Stimulated activated memory B cell treated with anti-CD40 and anti-IgM and Interleukin-4, amounts not matched to agents 10 μg/mL and 1 μg/mL and 100 μg/mL, for 72 hours (primary cell): ENCODE measurements at regions not wholly inside any gene's neighbourhood (a gene's known extent, or its start where the extent isn't known, plus 50 kb on each side); places are given as distances from the start of the nearest gene placed in this dataset.
"Not testable (repeated sequence)": the region's sequence is repeated elsewhere in the genome, so short reads cannot be mapped to it uniquely, and the experiment has no call there.

ENCODE experiments used
- ATAC-seq: fragments of 150-1000 bp; cut with Tn5 transposase; 2 replicates; pipeline ENCODE4 v1.10.0; 2021
- H3K27ac Mint-ChIP-seq: one replicate; pipeline ENCODE4 v1.8.0; 2022; ENCODE audit warnings: mild to moderate bottlenecking, mixed read lengths
- H3K27me3 Mint-ChIP-seq: one replicate; pipeline ENCODE4 v1.8.0; 2022; ENCODE audit warnings: mixed read lengths
- H3K36me3 Mint-ChIP-seq: one replicate; pipeline ENCODE4 v1.8.0; 2022; ENCODE audit warnings: mixed read lengths
- H3K4me1 Mint-ChIP-seq: one replicate; pipeline ENCODE4 v1.8.0; 2022; ENCODE audit warnings: mixed read lengths
- H3K4me3 Mint-ChIP-seq: one replicate; pipeline ENCODE4 v1.8.0; 2022; ENCODE audit warnings: mild to moderate bottlenecking, moderate library complexity, mixed read lengths
- H3K9me3 Mint-ChIP-seq: one replicate; pipeline ENCODE4 v1.8.0; 2022; ENCODE audit warnings: mixed read lengths

GRCh38 chr6:168182908-168183612 is 104.0 kb upstream of the FRMD1 start:
- Mint-ChIP-seq H3K9me3 (peaks cover 5% of the 10 kb centered on the region), H3K27ac (no peak overlapping the region), H3K36me3 (no peaks in the 10 kb centered on the region), H3K4me3 (no peak overlapping the region), H3K27me3 (peaks cover 23% of the 10 kb centered on the region), H3K4me1 (no peaks in the 10 kb centered on the region)
- no peak for ATAC-seq

- no peaks in the 10 kb centered on the region for H3K4me1 Mint-ChIP-seq
- H3K9me3 Mint-ChIP-seq: peaks cover 5% of the 10 kb centered on the region
- ATAC-seq: no peak
- peaks cover 23% of the 10 kb centered on the region for H3K27me3 Mint-ChIP-seq
- H3K4me3 Mint-ChIP-seq: no peak overlapping the region
- H3K27ac Mint-ChIP-seq: no peak overlapping the region
- no peaks in the 10 kb centered on the region for H3K36me3 Mint-ChIP-seq
Measured at GRCh38 chr6:168182366-168182765, 103.4 kb upstream of the FRMD1 start.

DNA sequence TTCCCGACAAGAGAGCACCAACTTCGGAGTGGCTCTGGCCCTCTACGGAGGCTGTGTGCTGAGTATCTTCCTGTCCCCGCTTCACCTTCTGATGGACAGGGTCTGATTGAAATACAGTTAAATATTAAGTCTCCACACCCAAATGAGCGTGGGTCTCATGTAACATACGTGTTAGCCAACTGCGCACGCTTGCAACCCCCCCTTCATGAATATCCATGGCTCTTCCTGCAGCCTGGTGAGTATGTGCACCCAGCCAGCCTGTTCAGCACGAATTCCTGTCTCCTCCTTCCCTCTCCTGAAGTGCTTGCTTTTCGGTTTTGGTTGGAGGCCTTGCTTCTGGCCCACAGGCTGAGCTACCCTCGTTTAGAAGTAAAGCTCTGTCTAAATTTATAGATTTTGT is 102.9 kb upstream of the FRMD1 start:
- ATAC-seq: no peak
- Mint-ChIP-seq H3K27ac (no peak overlapping the region), H3K36me3 (no peaks in the 10 kb centered on the region), H3K27me3 (peaks cover 23% of the 10 kb centered on the region), H3K4me3 (no peak overlapping the region), H3K9me3 (peaks cover 1% of the 10 kb centered on the region), H3K4me1 (no peaks in the 10 kb centered on the region)

DNA sequence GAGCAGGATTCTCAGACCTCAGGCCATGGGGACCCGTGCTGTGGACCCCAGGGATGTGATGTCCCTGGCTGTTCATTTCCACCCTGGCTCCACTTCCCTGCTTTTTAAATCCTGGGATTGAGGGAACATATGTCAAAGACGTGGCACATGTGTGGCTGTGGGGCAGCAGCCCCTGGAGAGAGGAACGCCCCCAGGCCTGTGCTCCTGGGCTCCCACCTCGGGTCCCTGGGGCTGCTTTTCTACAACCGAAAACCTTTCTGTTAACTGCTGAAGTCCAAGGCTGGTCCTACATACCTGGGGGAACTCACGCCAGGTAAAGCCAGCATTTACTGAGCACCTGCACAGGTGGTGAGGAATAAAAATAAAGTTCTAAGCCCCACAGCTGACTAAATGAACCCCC is 102.3 kb upstream of the FRMD1 start:
- no peak overlapping the region for H3K4me3 Mint-ChIP-seq

GRCh38 chr6:168180548-168181011 is 101.6 kb upstream of the FRMD1 start:
- peaks cover 23% of the 10 kb centered on the region for H3K27me3 Mint-ChIP-seq
- ATAC-seq: no peak
- H3K36me3 Mint-ChIP-seq: no peaks in the 10 kb centered on the region
- no peaks in the 10 kb centered on the region for H3K9me3 Mint-ChIP-seq
- H3K4me1 Mint-ChIP-seq: no peaks in the 10 kb centered on the region
- H3K27ac Mint-ChIP-seq: no peak overlapping the region
- H3K4me3 Mint-ChIP-seq: no peak overlapping the region

More for the DNA sequence above, 102.3 kb upstream of the FRMD1 start:
- H3K9me3 Mint-ChIP-seq: no peaks in the 10 kb centered on the region
- no peak for ATAC-seq
- H3K27ac Mint-ChIP-seq: no peak overlapping the region
- peaks cover 23% of the 10 kb centered on the region for H3K27me3 Mint-ChIP-seq
- H3K4me1 Mint-ChIP-seq: no peaks in the 10 kb centered on the region
- H3K36me3 Mint-ChIP-seq: no peaks in the 10 kb centered on the region

DNA sequence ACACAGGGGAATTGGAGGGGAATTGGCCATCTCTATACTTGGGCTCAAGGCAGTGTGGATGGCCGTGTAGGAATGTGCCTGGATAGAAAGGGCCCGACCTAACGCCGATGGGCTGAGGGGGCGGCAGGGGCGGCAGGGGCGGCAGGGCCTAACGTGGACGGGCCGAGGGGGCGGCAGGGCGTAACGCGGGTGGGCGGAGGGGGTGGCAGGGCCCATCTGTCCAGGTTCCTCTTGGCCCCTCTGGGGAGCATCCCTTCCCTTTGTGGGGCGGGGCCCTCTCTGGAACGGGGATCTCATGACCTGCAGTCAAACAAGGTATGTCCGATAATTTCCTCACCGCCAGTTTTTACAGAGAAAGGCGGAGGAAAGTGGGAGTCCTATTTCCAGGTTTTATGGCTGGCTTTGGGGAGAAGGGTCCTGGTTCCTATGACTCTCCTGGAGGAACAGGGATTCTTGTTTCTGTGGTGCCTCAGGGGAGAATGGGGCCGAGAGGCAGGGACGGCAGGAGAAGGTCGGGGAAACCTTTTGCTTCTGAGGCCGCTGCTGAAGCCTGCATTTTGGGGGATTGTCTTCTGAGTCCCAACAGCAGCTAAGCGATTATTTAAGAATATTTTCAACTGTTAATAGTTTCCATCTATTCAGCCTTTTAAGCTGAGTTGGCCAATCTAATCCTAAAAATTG is 100.8 kb upstream of the FRMD1 start:
- H3K27me3 Mint-ChIP-seq: peaks cover 23% of the 10 kb centered on the region
- ATAC-seq: peak; percentile 24
- H3K9me3 Mint-ChIP-seq: no peaks in the 10 kb centered on the region
- H3K36me3 Mint-ChIP-seq: no peaks in the 10 kb centered on the region
- H3K4me3 Mint-ChIP-seq: no peak overlapping the region
- no peaks in the 10 kb centered on the region for H3K4me1 Mint-ChIP-seq
- H3K27ac Mint-ChIP-seq: no peak overlapping the region

DNA sequence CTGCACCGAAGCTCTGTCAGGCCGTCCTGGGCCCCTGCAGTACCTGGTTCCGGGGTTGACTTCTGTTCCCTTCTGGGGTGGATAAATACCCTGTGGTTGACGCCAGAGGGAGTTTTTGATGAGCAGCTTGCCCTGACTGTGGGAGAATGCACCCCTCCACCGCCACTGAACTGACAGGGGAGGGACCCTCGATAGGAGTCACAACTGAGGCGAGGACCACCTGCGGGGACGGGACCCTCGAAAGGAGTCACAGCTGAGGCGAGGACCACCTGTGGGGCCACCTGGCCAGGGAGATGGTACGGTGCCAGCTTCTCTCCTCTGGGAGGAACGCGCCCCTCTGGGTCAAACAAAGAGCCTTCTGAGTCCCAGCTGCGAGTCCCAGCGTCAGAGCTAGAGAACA is 100.1 kb upstream of the FRMD1 start:
- no peak overlapping the region for H3K4me3 Mint-ChIP-seq

DNA sequence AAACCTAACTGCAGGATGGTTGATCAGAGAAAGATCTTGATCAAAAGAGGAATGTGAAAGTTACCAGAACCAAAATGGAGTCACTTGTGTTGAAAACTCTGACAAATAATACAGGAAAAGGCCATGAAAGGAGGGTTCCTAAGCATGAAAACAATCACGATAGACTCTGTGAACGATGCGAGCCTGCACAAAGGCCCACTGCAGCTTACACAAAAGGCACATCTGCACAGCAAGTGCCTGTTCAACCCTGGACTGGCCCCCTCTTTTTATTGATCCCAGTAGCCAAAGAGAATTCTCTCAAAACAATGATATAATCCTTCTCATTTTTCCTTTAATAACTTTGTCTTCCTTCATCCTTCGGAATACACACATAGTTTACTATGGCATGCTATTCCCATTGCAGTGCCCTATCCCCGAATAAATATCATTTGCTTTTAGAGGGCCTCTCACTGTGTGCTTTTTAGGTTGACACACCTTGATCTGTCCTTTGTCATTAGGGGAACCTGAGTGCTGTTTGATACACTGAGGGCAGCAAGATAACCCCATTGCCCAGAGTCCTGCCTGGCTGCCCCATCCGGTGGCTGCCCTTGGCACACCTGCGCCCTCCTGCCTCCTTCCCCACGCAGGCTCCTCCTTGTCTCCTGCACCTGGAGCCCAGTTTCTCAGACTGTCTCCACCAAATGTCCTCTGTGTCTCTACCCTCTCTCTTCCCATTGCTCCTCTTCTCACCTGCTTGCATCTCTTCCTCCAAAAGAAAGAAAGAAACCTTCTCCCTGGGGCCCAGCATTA is 98.3 kb upstream of the FRMD1 start:
- H3K27me3 Mint-ChIP-seq: peaks cover 22% of the 10 kb centered on the region
- no peaks in the 10 kb centered on the region for H3K36me3 Mint-ChIP-seq
- ATAC-seq: no peak
- H3K27ac Mint-ChIP-seq: no peak overlapping the region
- no peaks in the 10 kb centered on the region for H3K9me3 Mint-ChIP-seq
- no peaks in the 10 kb centered on the region for H3K4me1 Mint-ChIP-seq
- no peak overlapping the region for H3K4me3 Mint-ChIP-seq

More for the DNA sequence above, 100.1 kb upstream of the FRMD1 start:
- no peak for ATAC-seq
- H3K27me3 Mint-ChIP-seq: peaks cover 23% of the 10 kb centered on the region
- H3K4me1 Mint-ChIP-seq: no peaks in the 10 kb centered on the region
- H3K36me3 Mint-ChIP-seq: no peaks in the 10 kb centered on the region
- no peaks in the 10 kb centered on the region for H3K9me3 Mint-ChIP-seq
- no peak overlapping the region for H3K27ac Mint-ChIP-seq

DNA sequence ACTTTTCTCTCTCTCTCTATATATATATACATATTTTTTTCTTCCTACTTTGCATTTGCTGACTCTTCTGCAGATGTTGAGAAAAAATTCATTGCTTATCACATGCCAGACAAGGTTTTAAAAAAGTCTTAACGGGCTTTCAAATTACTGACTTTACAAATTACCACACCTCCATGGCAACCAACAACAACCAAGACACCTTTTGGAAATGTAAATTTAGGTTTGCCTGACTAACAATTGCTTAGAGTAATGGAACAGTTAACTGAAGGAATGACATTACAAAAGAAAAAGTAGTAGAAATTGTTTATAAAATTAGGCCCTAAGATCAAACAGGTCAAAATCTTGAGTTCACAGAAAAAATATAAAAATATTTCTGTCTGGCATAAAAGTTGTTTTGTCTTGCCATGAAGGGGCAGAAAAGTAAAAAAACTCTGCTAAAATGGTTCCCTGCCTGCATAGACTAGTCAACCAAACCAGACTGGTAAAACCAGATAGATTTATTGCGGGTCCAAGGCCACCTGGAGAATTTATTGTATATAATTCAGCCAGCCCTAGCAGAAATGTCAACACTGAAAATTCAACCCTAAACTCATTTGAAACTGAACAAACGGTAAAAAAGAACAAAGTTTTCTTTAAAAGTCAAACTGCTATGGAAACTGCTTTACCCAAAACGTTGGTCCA is 92.8 kb upstream of the FRMD1 start:
- peaks cover 4% of the 10 kb centered on the region for H3K36me3 Mint-ChIP-seq
- H3K4me3 Mint-ChIP-seq: no peak overlapping the region
- peaks cover 19% of the 10 kb centered on the region for H3K9me3 Mint-ChIP-seq
- peaks cover 13% of the 10 kb centered on the region for H3K4me1 Mint-ChIP-seq
- H3K27ac Mint-ChIP-seq: no peak overlapping the region
- no peak for ATAC-seq
- no peaks in the 10 kb centered on the region for H3K27me3 Mint-ChIP-seq

- no peak for ATAC-seq
- no peak overlapping the region for H3K27ac Mint-ChIP-seq
Measured at GRCh38 chr6:168170841-168171601, 92.0 kb upstream of the FRMD1 start.

GRCh38 chr6:168169624-168170023 is 90.6 kb upstream of the FRMD1 start:
- Mint-ChIP-seq H3K4me1 (peaks cover 13% of the 10 kb centered on the region), H3K9me3 (peaks cover 19% of the 10 kb centered on the region), H3K27ac (no peak overlapping the region), H3K36me3 (peaks cover 4% of the 10 kb centered on the region), H3K4me3 (no peak overlapping the region), H3K27me3 (no peaks in the 10 kb centered on the region)
- no peak for ATAC-seq

More at GRCh38 chr6:168170841-168171601, 92.0 kb upstream of the FRMD1 start:
- Mint-ChIP-seq H3K9me3 (peaks cover 19% of the 10 kb centered on the region), H3K4me1 (peaks cover 13% of the 10 kb centered on the region), H3K4me3 (no peak overlapping the region), H3K36me3 (peaks cover 4% of the 10 kb centered on the region), H3K27me3 (no peaks in the 10 kb centered on the region)

- peaks cover 13% of the 10 kb centered on the region for H3K4me1 Mint-ChIP-seq
- peaks cover 19% of the 10 kb centered on the region for H3K9me3 Mint-ChIP-seq
- not testable (repeated sequence) for H3K4me3 Mint-ChIP-seq, ATAC-seq, H3K27me3 Mint-ChIP-seq, H3K27ac Mint-ChIP-seq, H3K36me3 Mint-ChIP-seq
Measured at GRCh38 chr6:168168936-168169335, 89.9 kb upstream of the FRMD1 start.

GRCh38 chr6:168168330-168168729 is 89.3 kb upstream of the FRMD1 start:
- Mint-ChIP-seq H3K4me1 (peaks cover 13% of the 10 kb centered on the region), H3K27ac (peak overlapping the region; percentile 59), H3K9me3 (peaks cover 19% of the 10 kb centered on the region)
- H3K27me3 Mint-ChIP-seq, ATAC-seq, H3K4me3 Mint-ChIP-seq, H3K36me3 Mint-ChIP-seq: not testable (repeated sequence)
